SK-N-SH (cell line): ENCODE measurements at regions not wholly inside any gene's neighbourhood (a gene's known extent, or its start where the extent isn't known, plus 50 kb on each side); places are given as distances from the start of the nearest gene placed in this dataset.

Experiments used
- CTCF ChIA-PET: fragments of 300-600, 350-600 bp; formaldehyde crosslinking; extraction: SDS; loops from one replicate; lab custom pipeline; 2021; lab: Yijun Ruan, JAX
- POLR2A ChIA-PET: fragments of 350-600 bp; sonication (Branson Sonifier 250); formaldehyde crosslinking; extraction: SDS; loops from one replicate; lab custom pipeline; 2020; ENCODE audit warnings: antibody characterized with exemption, inconsistent platforms; lab: Yijun Ruan, JAX
- DNase-seq: peaks from one replicate; pipeline ENCODE4 v3.0.0; 2012
- H2AFZ ChIP-seq: fragments of 200-600 bp; sonication (generic); 2 replicates; pipeline ENCODE4 v1.8.1; 2016; ENCODE audit warnings: antibody characterized with exemption, mild to moderate bottlenecking, low read depth
- H3F3A ChIP-seq: fragments of 200-600 bp; sonication (generic); replicated peaks from 2 replicates; pipeline ENCODE3; 2016; ENCODE audit warnings: antibody characterized with exemption, mild to moderate bottlenecking; ENCODE audit not compliant: insufficient read depth
- H3K27ac ChIP-seq, 2 experiments: fragments of 200-500 bp in 1 of 2; fragments of 200-600 bp in 1 of 2; sonication (Bioruptor generic) in 1 of 2; sonication (generic), shearing (Covaris generic) in 1 of 2; 2 replicates each; pipeline versions ENCODE4 v1.5.1 to v1.6.1; 2014 to 2016; ENCODE audit warnings: low read depth in 2 of 2, inconsistent platforms in 1 of 2, low read length in 1 of 2, mild to moderate bottlenecking in 1 of 2, mixed read lengths in 1 of 2
- H3K27me3 ChIP-seq: fragments of 200-600 bp; sonication (generic), shearing (Covaris generic); 2 replicates; pipeline ENCODE4 v1.6.1; 2016; ENCODE audit warnings: mixed run types; ENCODE audit not compliant: insufficient read depth
- H3K36me3 ChIP-seq, 2 experiments: fragments of 200-500 bp in 1 of 2; fragments of 200-600 bp in 1 of 2; sonication (Bioruptor generic) in 1 of 2; sonication (generic) in 1 of 2; replicated peaks in 1 of 2; 2 replicates each; pipeline versions ENCODE3 to v1.5.1; 2014 to 2016; ENCODE audit warnings: low read length in 1 of 2, mild to moderate bottlenecking in 1 of 2; ENCODE audit not compliant: insufficient read depth in 2 of 2, control insufficient read depth in 1 of 2
- H3K4me1 ChIP-seq, 2 experiments: fragments of 200-500 bp in 1 of 2; fragments of 200-600 bp in 1 of 2; sonication (Bioruptor generic) in 1 of 2; sonication (generic), shearing (Covaris generic) in 1 of 2; 2 replicates each; pipeline versions ENCODE4 v1.5.1 to v1.6.1; 2014 to 2016; ENCODE audit warnings: low read depth in 1 of 2, low read length in 1 of 2, mixed run types in 1 of 2; ENCODE audit not compliant: insufficient read depth in 2 of 2, control insufficient read depth in 1 of 2
- H3K4me2 ChIP-seq: fragments of 200-600 bp; sonication (generic), shearing (Covaris generic); 2 replicates; pipeline ENCODE4 v1.6.1; 2017; ENCODE audit warnings: mixed run types
- H3K4me3 ChIP-seq, 2 experiments: fragments of 200-500 bp in 1 of 2; fragments of 200-600 bp in 1 of 2; sonication (Bioruptor generic) in 1 of 2; sonication (generic), shearing (Covaris generic) in 1 of 2; 2 replicates each; pipeline versions ENCODE4 v1.5.1 to v1.8.1; 2014 to 2016; ENCODE audit warnings: low read depth in 2 of 2, inconsistent platforms in 1 of 2, low read length in 1 of 2, mild to moderate bottlenecking in 1 of 2, mixed read lengths in 1 of 2, moderate library complexity in 1 of 2
- H3K79me2 ChIP-seq: fragments of 200-600 bp; sonication (generic); 2 replicates; pipeline ENCODE4 v1.8.1; 2017; ENCODE audit warnings: mild to moderate bottlenecking; ENCODE audit not compliant: insufficient read depth
- H3K9ac ChIP-seq: fragments of 200-600 bp; sonication (generic); 2 replicates; pipeline ENCODE4 v1.6.1; 2017; ENCODE audit warnings: mixed run types
- H3K9me2 ChIP-seq: fragments of 200-600 bp; sonication (generic); 2 replicates; pipeline ENCODE4 v1.6.1; 2017; ENCODE audit warnings: mixed run types
- H3K9me3 ChIP-seq: fragments of 200-600 bp; sonication (generic); 2 replicates; pipeline ENCODE4 v1.6.1; 2017; ENCODE audit warnings: mixed run types, mild to moderate bottlenecking, moderate library complexity
- H4K20me1 ChIP-seq: fragments of 200-600 bp; sonication (generic); 2 replicates; pipeline ENCODE4 v1.6.1; 2017; ENCODE audit warnings: mild to moderate bottlenecking, mixed run types; ENCODE audit not compliant: insufficient read depth
- CTCF ChIP-seq: fragments of 200-600 bp; sonication (generic); IDR thresholded peaks from 2 replicates; pipeline ENCODE4 v1.6.1; 2017; ENCODE audit warnings: antibody characterized with exemption, mild to moderate bottlenecking, moderate library complexity
- ELF1 ChIP-seq: IDR thresholded peaks from 2 replicates; pipeline ENCODE4 v1.4.0; 2012
- EZH2phosphoT487 ChIP-seq: fragments of 200-600 bp; sonication (generic); IDR thresholded peaks from 2 replicates; pipeline ENCODE4 v1.6.1; 2017; ENCODE audit warnings: low read depth, mixed run types, mild to moderate bottlenecking, antibody characterized with exemption, moderate library complexity, borderline replicate concordance
- FOSL2 ChIP-seq: IDR thresholded peaks from 2 replicates; pipeline ENCODE4 v1.4.0; 2012; ENCODE audit warnings: low read depth, mild to moderate bottlenecking, moderate library complexity, borderline replicate concordance
- FOXJ3 ChIP-seq: sonication (generic); formaldehyde crosslinking; IDR thresholded peaks from 2 replicates; pipeline ENCODE4 v1.5.1; 2020; ENCODE audit warnings: mild to moderate bottlenecking, missing genetic modification reagents
- GABPA ChIP-seq: IDR thresholded peaks from 2 replicates; pipeline ENCODE4 v1.4.0; 2012; ENCODE audit warnings: low read depth, mild to moderate bottlenecking
- POLR2AphosphoS5 ChIP-seq: IDR thresholded peaks from 2 replicates; pipeline ENCODE4 v1.6.1; 2012; ENCODE audit warnings: low read depth, low read length
- SIN3A ChIP-seq: IDR thresholded peaks from 2 replicates; pipeline ENCODE4 v1.6.1; 2012; ENCODE audit warnings: low read depth, mild to moderate bottlenecking, low read length, moderate library complexity, borderline replicate concordance
- SMC3 ChIP-seq: IDR thresholded peaks from 2 replicates; pipeline ENCODE4 v1.6.1; 2012; ENCODE audit warnings: low read depth, low read length, improper control_type of control experiment
- TEAD4 ChIP-seq: IDR thresholded peaks from 2 replicates; pipeline ENCODE4 v1.4.0; 2012; ENCODE audit warnings: mild to moderate bottlenecking, borderline replicate concordance; ENCODE audit not compliant: insufficient read depth
- USF1 ChIP-seq: IDR thresholded peaks from 2 replicates; pipeline ENCODE4 v1.4.0; 2012; ENCODE audit warnings: low read depth, borderline replicate concordance
- USF2 ChIP-seq: fragments of 150-350 bp; IDR thresholded peaks from 2 replicates; pipeline ENCODE4 v1.6.1; 2017; ENCODE audit warnings: antibody characterized with exemption, low read length, low read depth, borderline replicate concordance
- WGBS: methylation state at CpG from one replicate; pipeline ENCODE4 v1.1.6; 2017; ENCODE audit warnings: low lambda C conversion rate; 5-methylcytosine and 5-hydroxymethylcytosine counted together
- TF ChIP-seq, protein P1 (sequence below): IDR thresholded peaks from 2 replicates; pipeline ENCODE4 v1.4.0; 2012; ENCODE audit warnings: low read depth, borderline replicate concordance

GRCh38 chr20:23290761-23291574 is 59.6 kb upstream of the NXT1 start:
- Histone ChIP-seq H3K79me2 (no peaks in the 10 kb centered on the region), H3K4me3 (no peak overlapping the region), H3K9me3 (no peaks in the 10 kb centered on the region), H4K20me1 (no peaks in the 10 kb centered on the region), H3K27ac (no peak overlapping the region), H2AFZ (no peak overlapping the region), H3K36me3 (no peaks in the 10 kb centered on the region), H3K4me2 (no peak overlapping the region), H3F3A (no peaks in the 10 kb centered on the region), H3K9me2 (no peaks in the 10 kb centered on the region), H3K27me3 (peaks cover 80% of the 10 kb centered on the region), H3K4me1 (no peaks in the 10 kb centered on the region), H3K9ac (no peak overlapping the region)
- DNase-seq = no peak
- 6% methylated on average over 11 of the region's 11 CpGs for WGBS
- ChIA-PET CTCF (no interaction called here), POLR2A (no interaction called here)
- TF ChIP-seq POLR2AphosphoS5 (no peak), SIN3A (no peak), GABPA (no peak), ELF1 (no peak), FOXJ3 (no peak), USF2 (no peak), SMC3 (no peak), TEAD4 (no peak), CTCF (no peak), FOSL2 (no peak), USF1 (no peak), EZH2phosphoT487 (no peak)
- TF ChIP-seq, protein P1, sequence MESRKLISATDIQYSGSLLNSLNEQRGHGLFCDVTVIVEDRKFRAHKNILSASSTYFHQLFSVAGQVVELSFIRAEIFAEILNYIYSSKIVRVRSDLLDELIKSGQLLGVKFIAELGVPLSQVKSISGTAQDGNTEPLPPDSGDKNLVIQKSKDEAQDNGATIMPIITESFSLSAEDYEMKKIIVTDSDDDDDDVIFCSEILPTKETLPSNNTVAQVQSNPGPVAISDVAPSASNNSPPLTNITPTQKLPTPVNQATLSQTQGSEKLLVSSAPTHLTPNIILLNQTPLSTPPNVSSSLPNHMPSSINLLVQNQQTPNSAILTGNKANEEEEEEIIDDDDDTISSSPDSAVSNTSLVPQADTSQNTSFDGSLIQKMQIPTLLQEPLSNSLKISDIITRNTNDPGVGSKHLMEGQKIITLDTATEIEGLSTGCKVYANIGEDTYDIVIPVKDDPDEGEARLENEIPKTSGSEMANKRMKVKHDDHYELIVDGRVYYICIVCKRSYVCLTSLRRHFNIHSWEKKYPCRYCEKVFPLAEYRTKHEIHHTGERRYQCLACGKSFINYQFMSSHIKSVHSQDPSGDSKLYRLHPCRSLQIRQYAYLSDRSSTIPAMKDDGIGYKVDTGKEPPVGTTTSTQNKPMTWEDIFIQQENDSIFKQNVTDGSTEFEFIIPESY = no peak
